IMR-90 (cell line): ENCODE measurements at regions not wholly inside any gene's neighbourhood (a gene's known extent, or its start where the extent isn't known, plus 50 kb on each side); places are given as distances from the start of the nearest gene placed in this dataset.

ENCODE experiments used
- ATAC-seq: fragments of 200-7000 bp; cut with Tn5 transposase; 2 replicates; pipeline ENCODE4 v1.9.1; 2020; ENCODE audit warnings: low read depth, mild to moderate bottlenecking, moderate library complexity
- BruUV-seq: library from RNA; stranded (reverse); fragments of 400-500 nt; replicated peaks from 2 replicates; lab custom pipeline; 2021; lab: Mats Ljungman, UMichigan
- CTCF ChIA-PET: fragments of 300-600 bp; formaldehyde crosslinking; extraction: SDS; loops from one replicate; lab custom pipeline; 2021; ENCODE audit warnings: antibody characterized with exemption; lab: Yijun Ruan, JAX
- POLR2A ChIA-PET: fragments of 300-600 bp; sonication (Branson Sonifier 250); formaldehyde crosslinking; loops from one replicate; lab custom pipeline; 2022; ENCODE audit warnings: antibody characterized with exemption; ENCODE audit not compliant: unreplicated experiment; lab: Charles Lee
- DNase-seq: peaks from one replicate; pipeline ENCODE4 v3.0.0; 2013
- H2AFZ ChIP-seq: replicated peaks from 2 replicates; pipeline ENCODE3; 2013; ENCODE audit warnings: low read length, mild to moderate bottlenecking; ENCODE audit not compliant: poor library complexity
- H2AK5ac ChIP-seq: 2 replicates; pipeline ENCODE4 v1.6.1; 2013; ENCODE audit warnings: low read depth, low read length, inconsistent platforms
- H2AK9ac ChIP-seq: replicated peaks from 2 replicates; pipeline ENCODE3; 2013; ENCODE audit warnings: mild to moderate bottlenecking, low read depth, low read length, moderate library complexity; ENCODE audit not compliant: poor library complexity
- H2BK120ac ChIP-seq: 2 replicates; pipeline ENCODE4 v1.6.1; 2013; ENCODE audit warnings: low read depth, low read length, inconsistent platforms
- H2BK15ac ChIP-seq: 3 replicates; pipeline ENCODE4 v1.6.1; 2013; ENCODE audit warnings: low read depth, low read length, inconsistent platforms
- H2BK20ac ChIP-seq: 2 replicates; pipeline ENCODE4 v1.6.1; 2013; ENCODE audit warnings: low read depth, mild to moderate bottlenecking, inconsistent platforms, low read length, moderate library complexity
- H2BK5ac ChIP-seq: 2 replicates; pipeline ENCODE4 v1.6.1; 2013; ENCODE audit warnings: mild to moderate bottlenecking, low read depth, low read length, inconsistent platforms; ENCODE audit not compliant: poor library complexity, severe bottlenecking
- H3K14ac ChIP-seq: replicated peaks from 2 replicates; pipeline ENCODE4 v1.6.1; 2013; ENCODE audit warnings: low read depth, low read length, inconsistent platforms
- H3K18ac ChIP-seq: 2 replicates; pipeline ENCODE4 v1.6.1; 2013; ENCODE audit warnings: low read depth, low read length, control low read depth
- H3K23ac ChIP-seq: 2 replicates; pipeline ENCODE4 v1.6.1; 2013; ENCODE audit warnings: low read depth, low read length, inconsistent platforms
- H3K27ac ChIP-seq: 2 replicates; pipeline ENCODE4 v1.5.1; 2013; ENCODE audit warnings: mild to moderate bottlenecking, control low read depth, low read length; ENCODE audit not compliant: insufficient read depth
- H3K27me3 ChIP-seq: 2 replicates; pipeline ENCODE4 v1.6.1; 2013; ENCODE audit warnings: low read length; ENCODE audit not compliant: control insufficient read depth, insufficient read depth
- H3K36me3 ChIP-seq: 2 replicates; pipeline ENCODE4 v1.6.1; 2013; ENCODE audit warnings: low read length, mixed read lengths; ENCODE audit not compliant: control insufficient read depth, insufficient read depth
- H3K4ac ChIP-seq: 2 replicates; pipeline ENCODE4 v1.6.1; 2013; ENCODE audit warnings: low read depth, low read length, inconsistent platforms
- H3K4me1 ChIP-seq: 2 replicates; pipeline ENCODE4 v1.6.1; 2013; ENCODE audit warnings: low read length, mixed read lengths; ENCODE audit not compliant: control insufficient read depth, insufficient read depth
- H3K4me2 ChIP-seq: 2 replicates; pipeline ENCODE4 v1.6.1; 2013; ENCODE audit warnings: low read depth, mild to moderate bottlenecking, control low read depth, low read length, moderate library complexity
- H3K4me3 ChIP-seq: 2 replicates; pipeline ENCODE4 v1.5.1; 2013; ENCODE audit warnings: low read depth, mild to moderate bottlenecking, control low read depth, low read length, moderate library complexity; ENCODE audit not compliant: insufficient read depth
- H3K56ac ChIP-seq: 2 replicates; pipeline ENCODE4 v1.6.1; 2013; ENCODE audit warnings: low read length, inconsistent platforms; ENCODE audit not compliant: insufficient read depth; ENCODE audit errors: extremely low read depth
- H3K79me1 ChIP-seq, 2 experiments: 2 replicates each; pipeline ENCODE4 v1.6.1; 2013; ENCODE audit warnings: low read length in 2 of 2, inconsistent platforms in 1 of 2, low read depth in 1 of 2
- H3K9ac ChIP-seq: 2 replicates; pipeline ENCODE4 v1.6.1; 2013; ENCODE audit warnings: low read depth, low read length, control low read depth
- H3K9me1 ChIP-seq: 2 replicates; pipeline ENCODE4 v1.6.1; 2013; ENCODE audit warnings: low read length, inconsistent platforms; ENCODE audit not compliant: insufficient read depth
- H3K9me3 ChIP-seq: 2 replicates; pipeline ENCODE4 v1.6.1; 2013; ENCODE audit warnings: low read length; ENCODE audit not compliant: control insufficient read depth, insufficient read depth
- H4K20me1 ChIP-seq: 2 replicates; pipeline ENCODE4 v1.6.1; 2013; ENCODE audit warnings: low read length, inconsistent platforms; ENCODE audit not compliant: insufficient read depth
- H4K5ac ChIP-seq: 2 replicates; pipeline ENCODE4 v1.6.1; 2013; ENCODE audit warnings: mild to moderate bottlenecking, low read depth, low read length, control low read depth
- H4K8ac ChIP-seq, 2 experiments: 2 replicates each; pipeline ENCODE4 v1.6.1; 2013; ENCODE audit warnings: low read depth in 2 of 2, low read length in 2 of 2, control low read depth in 1 of 2, inconsistent platforms in 1 of 2
- H4K91ac ChIP-seq: 2 replicates; pipeline ENCODE4 v1.6.1; 2013; ENCODE audit warnings: low read depth, low read length, inconsistent platforms; ENCODE audit not compliant: insufficient read depth
- BHLHE40 ChIP-seq: fragments of 150-350 bp; IDR thresholded peaks from 2 replicates; pipeline ENCODE4 v1.6.1; 2016; ENCODE audit warnings: mild to moderate bottlenecking, low read depth, low read length
- CHD1 ChIP-seq: IDR thresholded peaks from 2 replicates; pipeline ENCODE4 v1.6.1; 2012; ENCODE audit warnings: low read depth, low read length, improper control_type of control experiment
- CTCF ChIP-seq: conservative IDR thresholded peaks from 2 replicates; pipeline ENCODE4 v1.5.1; 2012; ENCODE audit warnings: mild to moderate bottlenecking, low read depth, low read length, improper control_type of control experiment
- ELK1 ChIP-seq: fragments of 150-350 bp; IDR thresholded peaks from 2 replicates; pipeline ENCODE4 v1.6.1; 2016; ENCODE audit warnings: low read depth, mild to moderate bottlenecking, low read length, moderate library complexity, borderline replicate concordance
- FOS ChIP-seq: fragments of 150-350 bp; IDR thresholded peaks from 2 replicates; pipeline ENCODE4 v1.6.1; 2016; ENCODE audit warnings: low read depth, low read length
- MAFK ChIP-seq: IDR thresholded peaks from 2 replicates; pipeline ENCODE4 v1.6.1; 2012; ENCODE audit warnings: low read depth, low read length, improper control_type of control experiment
- MAZ ChIP-seq: IDR thresholded peaks from 2 replicates; pipeline ENCODE4 v1.6.1; 2012; ENCODE audit warnings: low read depth, mild to moderate bottlenecking, low read length, improper control_type of control experiment, moderate library complexity, borderline replicate concordance
- MXI1 ChIP-seq: IDR thresholded peaks from 2 replicates; pipeline ENCODE4 v1.6.1; 2012; ENCODE audit warnings: low read depth, mild to moderate bottlenecking, low read length, moderate library complexity, borderline replicate concordance
- NFE2L2 ChIP-seq: fragments of 150-350 bp; IDR thresholded peaks from 2 replicates; pipeline ENCODE4 v1.6.1; 2016; ENCODE audit warnings: low read depth, mild to moderate bottlenecking, low read length
- POLR2A ChIP-seq: IDR thresholded peaks from 2 replicates; pipeline ENCODE4 v1.6.1; 2012; ENCODE audit warnings: mild to moderate bottlenecking, low read depth, low read length
- RAD21 ChIP-seq: IDR thresholded peaks from 2 replicates; pipeline ENCODE4 v1.6.1; 2012; ENCODE audit warnings: low read length, improper control_type of control experiment
- RCOR1 ChIP-seq: IDR thresholded peaks from 2 replicates; pipeline ENCODE4 v1.6.1; 2012; ENCODE audit warnings: mild to moderate bottlenecking, low read length, improper control_type of control experiment; ENCODE audit not compliant: insufficient replicate concordance
- RFX5 ChIP-seq: IDR thresholded peaks from 2 replicates; pipeline ENCODE4 v1.8.0; 2012; ENCODE audit warnings: low read depth, mild to moderate bottlenecking, low read length, moderate library complexity
- SMC3 ChIP-seq: fragments of 150-350 bp; IDR thresholded peaks from 2 replicates; pipeline ENCODE4 v1.6.1; 2016; ENCODE audit warnings: low read depth, mild to moderate bottlenecking, antibody characterized with exemption, low read length, moderate library complexity
- USF2 ChIP-seq: fragments of 150-350 bp; IDR thresholded peaks from 2 replicates; pipeline ENCODE4 v1.6.1; 2017; ENCODE audit warnings: mild to moderate bottlenecking, antibody characterized with exemption, low read length, low read depth
- WGBS, 2 experiments: methylation state at CpG; one replicate each; pipeline versions ENCODE4 v1.1.5 to v1.1.7; 2013; ENCODE audit warnings: missing lambda C conversion rate in 2 of 2; ENCODE audit not compliant: insufficient read length in 1 of 2; ENCODE audit errors: extremely low coverage in 2 of 2; 5-methylcytosine and 5-hydroxymethylcytosine counted together
- dilution Hi-C: fragments of 300-500 bp; cut with HindIII; formaldehyde crosslinking; loops from one replicate; pipeline ENCODE4 v1.14.3; 2018; ENCODE audit warnings: low sequenced_read_pairs; ENCODE audit not compliant: unreplicated experiment
- in situ Hi-C: fragments of 300-500 bp; cut with MboI; formaldehyde crosslinking; loops from 3 replicates; pipeline ENCODE4 v1.14.3; 2019; ENCODE audit warnings: low sequenced_read_pairs, inconsistent platforms, mixed read lengths
- intact Hi-C: fragments of 100-400 bp; cut with micrococcal nuclease; formaldehyde crosslinking; loops from 2 replicates; pipeline ENCODE4 v1.10.0; 2022

- peak overlapping the region; percentile 58 for H2AFZ ChIP-seq
- H3K18ac ChIP-seq = peak overlapping the region; percentile 99
- peaks cover 13 to 45% of the 10 kb centered on the region in 2 experiments for H3K79me1 ChIP-seq
- ATAC-seq = peak; percentile 80
- in situ Hi-C loops = no loop called here
- no peak overlapping the region for H2AK9ac ChIP-seq
- H3K9me1 ChIP-seq = 0 out of 2 replicates have a peak, but pooled peaks cover 3% of the 10 kb centered on the region
- H3K4me1 ChIP-seq = peaks cover 17% of the 10 kb centered on the region
- peak overlapping the region; percentile 99 for H3K14ac ChIP-seq
- peak overlapping the region; percentile 97 for H4K5ac ChIP-seq
- H3K4me3 ChIP-seq = peak overlapping the region; percentile 31; the same call in 1 of the 2 replicates
- peak overlapping the region; percentile 98 for H2BK20ac ChIP-seq
- peak overlapping the region; percentile 100 for H2BK5ac ChIP-seq
- POLR2A ChIA-PET = no interaction called here
- no TSS peak for BruUV-seq
- peak overlapping the region; percentile 96 for H4K91ac ChIP-seq
- dilution Hi-C loops = no loop called here
- CTCF ChIA-PET = interaction anchor here (0.6 to 1.6 kb wide), 5 partner anchors 10 to 390 kb away, joined by 3 to 4 read pairs (median 3); no protein-coding TSS in a partner anchor
- H3K36me3 ChIP-seq = no peaks in the 10 kb centered on the region
- H4K20me1 ChIP-seq = peaks cover 6% of the 10 kb centered on the region; the same call in 1 of the 2 replicates
- peak overlapping the region; percentile 81; the same call in 1 of the 3 replicates for H2BK15ac ChIP-seq
- no peaks in the 10 kb centered on the region for H3K9me3 ChIP-seq
- H3K4ac ChIP-seq = peak overlapping the region; percentile 97
- H3K23ac ChIP-seq = peak overlapping the region; percentile 99
- peak overlapping the region; percentile 67; the same call in 1 of the 2 replicates for H3K9ac ChIP-seq
- no CpG with 5 or more reads among the region's 6 CpGs for WGBS, 2 experiments
- DNase-seq = peak; percentile 51
- peak overlapping the region; percentile 92 for H3K27ac ChIP-seq
- H2BK120ac ChIP-seq = peak overlapping the region; percentile 98
- peak overlapping the region; percentile 43 to 97 for H4K8ac ChIP-seq
- intact Hi-C loops = no loop called here
- H2AK5ac ChIP-seq = peak overlapping the region; percentile 96
- H3K56ac ChIP-seq = peak overlapping the region; percentile 98
- peak overlapping the region; percentile 99 for H3K4me2 ChIP-seq
- no peaks in the 10 kb centered on the region for H3K27me3 ChIP-seq
- TF ChIP-seq BHLHE40 (no peak), RCOR1 (no peak), SMC3 (no peak), RFX5 (no peak), MXI1 (no peak), RAD21 (no peak), USF2 (no peak), NFE2L2 (no peak), MAFK (no peak), CTCF (no peak), MAZ (no peak), CHD1 (no peak), ELK1 (no peak), FOS (no peak), POLR2A (no peak)
Measured at GRCh38 chr13:107765724-107766401, 449.5 kb downstream of the LIG4 start.
